ENCODE measurements at regions not wholly inside any gene's neighbourhood (a gene's known extent, or its start where the extent isn't known, plus 50 kb on each side); places are given as distances from the start of the nearest gene placed in this dataset.

DNA sequence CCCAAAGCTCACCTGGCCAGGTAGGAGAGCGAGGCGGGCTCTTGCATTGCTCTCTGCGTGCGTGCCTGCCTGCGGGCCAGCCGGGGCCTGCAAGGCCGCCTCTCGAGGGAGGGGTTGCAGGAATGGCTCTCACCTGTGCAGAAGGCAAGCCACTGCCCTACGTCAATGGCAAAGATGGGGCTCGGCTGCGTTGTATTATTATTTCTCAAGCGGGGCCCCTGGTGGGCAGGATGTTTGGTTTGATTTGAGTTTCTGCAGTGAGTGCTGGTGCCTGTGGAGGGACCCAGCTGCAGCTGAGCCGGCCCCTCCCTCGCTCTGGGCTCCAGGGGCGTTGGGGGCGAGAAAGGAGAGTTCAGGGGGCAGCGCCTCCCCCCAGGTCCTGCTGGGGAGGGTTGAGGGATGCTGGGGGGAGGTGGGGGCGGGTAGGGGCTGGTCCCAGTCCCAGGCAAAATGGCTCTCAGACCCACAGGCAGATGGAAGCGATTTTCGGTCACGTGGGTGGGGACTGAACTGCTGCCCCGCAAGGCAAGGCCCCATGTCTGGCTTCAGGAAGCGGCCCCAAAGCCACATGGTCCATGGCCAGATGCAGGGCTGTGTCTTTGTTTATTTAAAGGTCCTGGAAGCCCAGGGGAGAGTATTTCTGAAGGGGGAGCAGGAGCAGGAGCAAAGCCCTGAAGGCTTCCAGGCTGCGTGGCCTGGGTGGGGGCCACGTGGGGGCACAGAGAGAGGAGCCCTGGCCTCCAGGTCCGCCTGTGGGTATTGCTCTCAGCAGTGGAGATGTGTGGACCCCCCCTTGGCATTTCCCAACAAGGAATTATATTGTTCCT is 338.8 kb downstream of the SEC14L1 start:
- TF ChIP-seq REPIN1 (tag by site-specific recombination; IDR thresholded peaks at IDR 0.05; ENCODE audit: low read depth): no peak
- TF ChIP-seq ZNF121 (tag by site-specific recombination; IDR thresholded peaks at IDR 0.05): no peak
- TF ChIP-seq ZNF777 (tag by site-specific recombination; IDR thresholded peaks at IDR 0.05; ENCODE audit: borderline replicate concordance): no peak
